Spleen (tissue), 11 donors: ENCODE measurements at regions not wholly inside any gene's neighbourhood (a gene's known extent, or its start where the extent isn't known, plus 50 kb on each side); places are given as distances from the start of the nearest gene placed in this dataset.

ENCODE experiments used
- DNase-seq: peaks from one replicate; pipeline ENCODE4 v3.0.0-alpha.2; 2020
- H3K27ac ChIP-seq, 8 donors: fragments of 200-600 bp; sonication (generic) in 7 of 8; 1 replicate in 4 of 8; 2 replicates in 4 of 8; pipeline versions ENCODE4 v1.5.0 to v1.8.0; 2016 to 2021; ENCODE audit warnings: inconsistent platforms in 4 of 8, mild to moderate bottlenecking in 4 of 8, moderate library complexity in 1 of 8
- H3K27me3 ChIP-seq, 7 donors: fragments of 200-600 bp; sonication (generic) in 6 of 7; replicated peaks in 1 of 7; 1 replicate in 4 of 7; 2 replicates in 3 of 7; pipeline versions ENCODE4 v1.5.0 to v1.8.0; 2016 to 2021; ENCODE audit warnings: inconsistent platforms in 3 of 7, mild to moderate bottlenecking in 1 of 7
- H3K36me3 ChIP-seq, 6 donors: fragments of 200-600 bp; sonication (generic) in 5 of 6; 1 replicate in 4 of 6; 2 replicates in 2 of 6; pipeline versions ENCODE4 v1.5.0 to v1.8.0; 2016 to 2021; ENCODE audit warnings: inconsistent platforms in 2 of 6
- H3K4me1 ChIP-seq, 6 donors: fragments of 200-600 bp; sonication (generic) in 5 of 6; 1 replicate in 3 of 6; 2 replicates in 3 of 6; pipeline versions ENCODE4 v1.5.0 to v1.8.0; 2016 to 2021; ENCODE audit warnings: inconsistent platforms in 3 of 6
- H3K4me3 ChIP-seq, 8 donors: fragments of 200-600 bp; sonication (generic) in 7 of 8; 1 replicate in 4 of 8; 2 replicates in 4 of 8; pipeline versions ENCODE4 v1.5.0 to v1.8.0; 2016 to 2021; ENCODE audit warnings: inconsistent platforms in 4 of 8, mild to moderate bottlenecking in 4 of 8, moderate library complexity in 2 of 8
- H3K9me3 ChIP-seq, 8 donors: fragments of 200-600 bp; sonication (generic) in 7 of 8; 1 replicate in 4 of 8; 2 replicates in 4 of 8; pipeline versions ENCODE4 v1.5.0 to v1.8.0; 2016 to 2021; ENCODE audit warnings: inconsistent platforms in 4 of 8
- POLR2A ChIP-seq, 3 donors: fragments of 450-650 bp; IDR thresholded peaks; one replicate each; pipeline ENCODE4 v1.5.1; 2017; ENCODE audit warnings: antibody characterized with exemption in 3 of 3, mild to moderate bottlenecking in 1 of 3
- POLR2AphosphoS5 ChIP-seq, 3 donors: sonication (generic); formaldehyde crosslinking; IDR thresholded peaks; one replicate each; pipeline ENCODE4 v1.5.1; 2017; ENCODE audit warnings: antibody characterized with exemption in 3 of 3
- WGBS, 5 donors: extraction: QIAGEN DNeasy Blood & Tissue Kit in 3 of 5; methylation state at CpG; one replicate each; pipeline versions ENCODE4 v1.1.5 to v1.1.7; 2013 to 2018; 5-methylcytosine and 5-hydroxymethylcytosine counted together
- intact Hi-C: fragments of 100-400 bp; cut with DNase I; formaldehyde crosslinking; loops from one replicate; pipeline ENCODE4 v1.15.0; 2023; ENCODE audit warnings: low total_unique reads
- TF ChIP-seq, protein P1 (sequence below), 11 experiments: fragments of 200-600 bp in 7 of 11; fragments of 450-650 bp in 4 of 11; sonication (generic) in 4 of 11; IDR thresholded peaks in 8 of 11; conservative IDR thresholded peaks in 3 of 11; 1 replicate in 7 of 11; 2 replicates in 4 of 11; pipeline versions ENCODE4 v1.4.0 to v1.8.0; 2016 to 2021; ENCODE audit warnings: antibody characterized with exemption in 11 of 11, inconsistent platforms in 4 of 11, mild to moderate bottlenecking in 1 of 11
- donor health status: healthy with polysubstance abuse.
- donor health status: DM: no; HTN: no; CAD: no; lungs with moderate emphysema.
- donor health status: DM: no; HTN: no; CAD: no.
- donor health status: Bipolar disorder and iron deficiency.
- donor health status: healthy.
- donor health status: DM: no; HTN: no; CAD: no.
- donor health status: DM: yes; HTN: yes; CAD: no.

DNA sequence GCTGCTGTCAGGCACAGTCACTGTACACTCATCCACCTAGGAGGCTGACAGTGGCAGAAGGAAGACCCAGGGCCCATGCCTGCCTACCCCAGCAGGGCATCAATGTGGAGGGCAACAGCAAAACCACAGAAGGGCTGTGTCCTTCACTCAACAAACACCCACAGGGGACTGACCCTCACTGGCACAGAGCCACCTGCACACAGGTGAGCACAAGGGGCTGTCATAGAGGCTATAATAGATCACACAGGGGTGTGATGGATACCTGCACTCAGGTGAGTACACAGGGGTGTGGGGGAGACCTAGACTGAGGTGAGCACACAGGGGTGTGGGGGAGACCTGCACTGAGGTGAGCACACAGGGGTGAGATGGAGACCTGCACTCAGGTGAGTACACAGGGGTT lies 132.8 kb upstream of the TCERG1L start:
- intact Hi-C loops, result no loop called here
- Histone ChIP-seq H3K4me3 (no peak overlapping the region), H3K9me3 (no peaks in the 10 kb centered on the region), H3K27ac (no peak overlapping the region), H3K27me3 (peaks cover 0 to 30% (median 3%) of the 10 kb centered on the region in 7 donors), H3K4me1 (no peaks in the 10 kb centered on the region), H3K36me3 (no peaks in the 10 kb centered on the region)
- TF ChIP-seq POLR2AphosphoS5 (IDR thresholded peaks at IDR 0.05), result no peak
- TF ChIP-seq, protein P1, sequence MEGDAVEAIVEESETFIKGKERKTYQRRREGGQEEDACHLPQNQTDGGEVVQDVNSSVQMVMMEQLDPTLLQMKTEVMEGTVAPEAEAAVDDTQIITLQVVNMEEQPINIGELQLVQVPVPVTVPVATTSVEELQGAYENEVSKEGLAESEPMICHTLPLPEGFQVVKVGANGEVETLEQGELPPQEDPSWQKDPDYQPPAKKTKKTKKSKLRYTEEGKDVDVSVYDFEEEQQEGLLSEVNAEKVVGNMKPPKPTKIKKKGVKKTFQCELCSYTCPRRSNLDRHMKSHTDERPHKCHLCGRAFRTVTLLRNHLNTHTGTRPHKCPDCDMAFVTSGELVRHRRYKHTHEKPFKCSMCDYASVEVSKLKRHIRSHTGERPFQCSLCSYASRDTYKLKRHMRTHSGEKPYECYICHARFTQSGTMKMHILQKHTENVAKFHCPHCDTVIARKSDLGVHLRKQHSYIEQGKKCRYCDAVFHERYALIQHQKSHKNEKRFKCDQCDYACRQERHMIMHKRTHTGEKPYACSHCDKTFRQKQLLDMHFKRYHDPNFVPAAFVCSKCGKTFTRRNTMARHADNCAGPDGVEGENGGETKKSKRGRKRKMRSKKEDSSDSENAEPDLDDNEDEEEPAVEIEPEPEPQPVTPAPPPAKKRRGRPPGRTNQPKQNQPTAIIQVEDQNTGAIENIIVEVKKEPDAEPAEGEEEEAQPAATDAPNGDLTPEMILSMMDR (IDR thresholded peaks at IDR 0.05 in 8 of 11, conservative IDR thresholded peaks at IDR 0.05 in 3 of 11), result no peak
- TF ChIP-seq POLR2A (IDR thresholded peaks at IDR 0.05), result no peak
- peak; percentile 39 for DNase-seq

- Histone ChIP-seq H3K27me3 (peaks cover 0 to 30% (median 3%) of the 10 kb centered on the region in 7 donors), H3K27ac (no peak overlapping the region), H3K9me3 (no peaks in the 10 kb centered on the region), H3K4me3 (no peak overlapping the region), H3K4me1 (no peaks in the 10 kb centered on the region), H3K36me3 (no peaks in the 10 kb centered on the region)
- TF ChIP-seq, protein P1 (IDR thresholded peaks at IDR 0.05 in 8 of 11, conservative IDR thresholded peaks at IDR 0.05 in 3 of 11), result no peak
- no peak for TF ChIP-seq POLR2AphosphoS5 (IDR thresholded peaks at IDR 0.05)
- no peak for TF ChIP-seq POLR2A (IDR thresholded peaks at IDR 0.05)
- DNase-seq, result peak; percentile 40
- intact Hi-C loops, result no loop called here
- 39 to 49% (median 47%) methylated on average over 12 of the region's 12 CpGs for WGBS, 5 donors
These were observed 133.4 kb upstream of the TCERG1L start for GRCh38 chr10:131444862-131445461.

DNA sequence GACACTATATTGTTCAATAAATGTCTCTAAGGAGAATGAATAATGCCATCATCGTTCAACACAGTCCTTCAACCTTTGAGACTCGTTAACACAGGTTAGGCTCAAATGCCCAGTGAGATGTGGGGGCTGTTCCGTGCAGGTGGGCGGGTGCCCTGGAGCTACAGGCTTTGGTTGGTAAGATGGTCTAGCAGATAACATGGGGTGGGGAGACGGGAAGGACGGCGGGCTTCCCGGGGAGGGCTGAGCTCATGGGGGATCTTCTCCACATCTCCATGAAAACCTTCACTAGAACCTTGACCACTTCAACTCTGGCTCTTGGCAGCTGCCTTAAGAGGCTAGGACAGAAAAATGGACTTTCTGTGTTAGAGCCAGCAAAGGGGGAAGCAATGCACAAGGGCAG lies 134.1 kb upstream of the TCERG1L start:
- intact Hi-C loops, result no loop called here
- Histone ChIP-seq H3K4me3 (no peak overlapping the region), H3K27ac (no peak overlapping the region), H3K27me3 (peaks cover 0 to 23% (median under 1%) of the 10 kb centered on the region in 7 donors), H3K4me1 (no peaks in the 10 kb centered on the region), H3K9me3 (no peaks in the 10 kb centered on the region), H3K36me3 (no peaks in the 10 kb centered on the region)
- DNase-seq, result no peak
- no peak for TF ChIP-seq POLR2AphosphoS5 (IDR thresholded peaks at IDR 0.05)
- TF ChIP-seq POLR2A (IDR thresholded peaks at IDR 0.05), result no peak
- TF ChIP-seq, protein P1 (IDR thresholded peaks at IDR 0.05 in 8 of 11, conservative IDR thresholded peaks at IDR 0.05 in 3 of 11), result no peak
- 80 to 87% (median 84%) methylated on average over 8 of the region's 8 CpGs for WGBS, 5 donors

DNA sequence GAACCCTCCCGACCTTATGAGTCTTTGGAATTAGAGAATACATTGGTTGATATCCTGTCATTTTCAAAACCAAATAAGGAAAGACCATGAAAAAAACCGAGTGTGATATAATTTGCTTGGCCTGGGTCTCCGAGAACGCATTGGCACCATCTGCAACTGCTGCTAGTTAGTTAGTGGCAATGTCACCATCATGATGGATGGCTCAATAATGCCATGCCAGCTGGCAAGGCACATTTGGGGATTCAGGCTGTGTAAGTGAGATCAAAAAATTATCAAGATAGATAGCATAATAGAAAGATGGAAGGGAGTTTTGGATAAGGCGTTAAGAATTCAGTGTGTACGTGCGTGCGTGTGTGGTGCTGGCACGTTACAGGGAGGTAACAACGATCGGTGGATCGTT lies 134.7 kb upstream of the TCERG1L start:
- H3K27ac ChIP-seq, result no peak overlapping the region
- peaks cover 0 to 22% (median 0%) of the 10 kb centered on the region in 7 donors for H3K27me3 ChIP-seq
- no peaks in the 10 kb centered on the region for H3K4me1 ChIP-seq
- 80 to 92% (median 89%) methylated on average over 12 of the region's 12 CpGs for WGBS, 5 donors
- H3K4me3 ChIP-seq, result no peak overlapping the region
- intact Hi-C loops, result no loop called here
- H3K9me3 ChIP-seq, result no peaks in the 10 kb centered on the region
- H3K36me3 ChIP-seq, result no peaks in the 10 kb centered on the region
- no peak for TF ChIP-seq POLR2AphosphoS5 (IDR thresholded peaks at IDR 0.05)
- TF ChIP-seq, protein P1 (IDR thresholded peaks at IDR 0.05 in 8 of 11, conservative IDR thresholded peaks at IDR 0.05 in 3 of 11), result no peak
- no peak for DNase-seq
